WTC11 (cell line): ENCODE measurements at regions not wholly inside any gene's neighbourhood (a gene's known extent, or its start where the extent isn't known, plus 50 kb on each side); places are given as distances from the start of the nearest gene placed in this dataset.

Experiments used
- ATAC-seq: fragments of 200-7000 bp; cut with Tn5 transposase; 2 replicates; pipeline ENCODE4 v1.10.0; 2021; ENCODE audit warnings: mild to moderate bottlenecking, moderate library complexity
- CTCF ChIA-PET: fragments of 300-600 bp; sonication (Branson Sonifier 250); formaldehyde crosslinking; loops from one replicate; lab custom pipeline; 2021; ENCODE audit warnings: antibody characterized with exemption; lab: Charles Lee
- POLR2A ChIA-PET: fragments of 350-600 bp; sonication (Branson Sonifier 250); formaldehyde crosslinking; loops from one replicate; lab custom pipeline; 2021; ENCODE audit warnings: antibody characterized with exemption; lab: Charles Lee
- DNase-seq: peaks from one replicate; pipeline ENCODE4 v3.0.0; 2021; ENCODE audit warnings: low spot score
- H3K27ac Mint-ChIP-seq: 2 replicates; pipeline ENCODE4 v1.8.0; 2021; ENCODE audit warnings: mixed read lengths
- H3K27me3 Mint-ChIP-seq: 2 replicates; pipeline ENCODE4 v1.8.0; 2021; ENCODE audit warnings: low read depth, mild to moderate bottlenecking, moderate library complexity, mixed read lengths
- H3K36me3 Mint-ChIP-seq: 2 replicates; pipeline ENCODE4 v1.8.0; 2021; ENCODE audit warnings: mixed read lengths
- H3K4me1 Mint-ChIP-seq: 2 replicates; pipeline ENCODE4 v1.8.0; 2022; ENCODE audit warnings: mixed read lengths
- H3K4me3 Mint-ChIP-seq: 2 replicates; pipeline ENCODE4 v1.8.0; 2021; ENCODE audit warnings: mild to moderate bottlenecking, moderate library complexity, mixed read lengths
- H3K9me3 Mint-ChIP-seq: 2 replicates; pipeline ENCODE4 v1.8.0; 2021; ENCODE audit warnings: mixed read lengths
- E2F1 ChIP-seq: sonication (generic); formaldehyde crosslinking; IDR thresholded peaks from 2 replicates; pipeline ENCODE4 v1.8.0; 2022; ENCODE audit warnings: mild to moderate bottlenecking, missing genetic modification reagents
- E2F5 ChIP-seq: sonication (generic); formaldehyde crosslinking; IDR thresholded peaks from 2 replicates; pipeline ENCODE4 v1.8.1; 2022; ENCODE audit warnings: mild to moderate bottlenecking, moderate library complexity, missing genetic modification reagents
- ERG ChIP-seq: fragments of 250-450 bp; sonication (Bioruptor Pico); IDR thresholded peaks from 2 replicates; pipeline ENCODE4 v1.8.0; 2021; ENCODE audit warnings: mild to moderate bottlenecking
- ESRRA ChIP-seq: sonication (generic); formaldehyde crosslinking; IDR thresholded peaks from 2 replicates; pipeline ENCODE4 v1.8.1; 2022; ENCODE audit warnings: mild to moderate bottlenecking, missing genetic modification reagents, borderline replicate concordance
- HMGXB4 ChIP-seq: sonication (generic); formaldehyde crosslinking; IDR thresholded peaks from 2 replicates; pipeline ENCODE4 v1.8.1; 2023; ENCODE audit warnings: mild to moderate bottlenecking, moderate library complexity, missing genetic modification reagents
- IRF2 ChIP-seq: sonication (generic); formaldehyde crosslinking; IDR thresholded peaks from 2 replicates; pipeline ENCODE4 v1.8.0; 2022; ENCODE audit warnings: low read depth, missing genetic modification reagents, borderline replicate concordance
- NR3C1 ChIP-seq: sonication (generic); formaldehyde crosslinking; conservative IDR thresholded peaks from 2 replicates; pipeline ENCODE4 v1.8.1; 2023; ENCODE audit warnings: low read depth, mild to moderate bottlenecking, missing genetic modification reagents
- PRRX2 ChIP-seq: fragments of 250-450 bp; sonication (Bioruptor Pico); IDR thresholded peaks from 2 replicates; pipeline ENCODE4 v1.8.0; 2021; ENCODE audit warnings: mild to moderate bottlenecking
- TEAD4 ChIP-seq: sonication (generic); formaldehyde crosslinking; IDR thresholded peaks from 2 replicates; pipeline ENCODE4 v1.8.0; 2022; ENCODE audit warnings: mild to moderate bottlenecking, missing genetic modification reagents
- ZBTB21 ChIP-seq: sonication (generic); formaldehyde crosslinking; IDR thresholded peaks from 2 replicates; pipeline ENCODE4 v1.8.1; 2023; ENCODE audit warnings: mild to moderate bottlenecking, missing genetic modification reagents, borderline replicate concordance
- ZNF263 ChIP-seq: sonication (generic); formaldehyde crosslinking; IDR thresholded peaks from 2 replicates; pipeline ENCODE4 v1.8.1; 2022; ENCODE audit warnings: low read depth, mild to moderate bottlenecking, moderate library complexity, missing genetic modification reagents
- TF ChIP-seq, protein P1 (sequence below): sonication (generic); formaldehyde crosslinking; IDR thresholded peaks from 2 replicates; pipeline ENCODE4 v1.8.1; 2023; ENCODE audit warnings: mild to moderate bottlenecking, missing genetic modification reagents, moderate library complexity
- TF ChIP-seq, protein P2 (sequence below): sonication (generic); formaldehyde crosslinking; IDR thresholded peaks from 2 replicates; pipeline ENCODE4 v1.8.0; 2022; ENCODE audit warnings: mild to moderate bottlenecking, missing genetic modification reagents
- TF ChIP-seq, protein P3 (sequence below): sonication (generic); formaldehyde crosslinking; IDR thresholded peaks from 2 replicates; pipeline ENCODE4 v1.8.1; 2023; ENCODE audit warnings: mild to moderate bottlenecking, missing genetic modification reagents, moderate library complexity
- TF ChIP-seq, protein P4 (sequence below): sonication (generic); formaldehyde crosslinking; IDR thresholded peaks from 2 replicates; pipeline ENCODE4 v1.8.1; 2022; ENCODE audit warnings: missing genetic modification reagents, borderline replicate concordance
- TF ChIP-seq, protein P5 (sequence below): sonication (generic); formaldehyde crosslinking; IDR thresholded peaks from 2 replicates; pipeline ENCODE4 v1.8.1; 2022; ENCODE audit warnings: low read depth, missing genetic modification reagents, borderline replicate concordance
- TF ChIP-seq, protein P6 (sequence below): sonication (generic); formaldehyde crosslinking; IDR thresholded peaks from 2 replicates; pipeline ENCODE4 v1.8.1; 2023; ENCODE audit warnings: mild to moderate bottlenecking, missing genetic modification reagents, borderline replicate concordance

DNA sequence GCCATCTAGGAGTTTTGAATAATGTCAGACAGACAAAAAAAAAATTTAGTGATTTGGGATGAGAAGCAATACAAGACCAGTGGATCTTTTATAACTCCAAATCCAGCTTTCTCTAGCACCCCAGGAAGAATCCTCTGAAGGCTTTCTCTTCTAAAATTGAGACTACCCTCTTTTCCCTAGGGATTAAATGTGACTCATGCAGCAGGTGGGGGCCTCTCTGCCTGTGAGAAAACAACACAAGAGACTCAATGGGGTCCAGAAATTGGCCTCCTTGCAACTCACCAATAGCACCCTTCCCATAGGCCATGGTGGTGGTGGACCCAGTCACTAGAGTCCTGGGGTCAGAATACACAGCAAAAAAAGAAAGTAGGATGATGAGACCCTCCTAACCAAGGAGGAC is 120.3 kb upstream of the ATP1A1 start:
- Mint-ChIP-seq H3K4me3 (no peak overlapping the region), H3K9me3 (peaks cover 8% of the 10 kb centered on the region)
- DNase-seq = no peak
- CTCF ChIA-PET = interaction anchor here (0.7 to 0.8 kb wide), 2 partner anchors 117 to 233 kb away, joined by 3 read pairs; no protein-coding TSS in a partner anchor
- ATAC-seq = no peak
- TF ChIP-seq ZBTB21 (CRISPR knock-in tag) = no peak
- TF ChIP-seq ERG (CRISPR knock-in tag) = no peak
- TF ChIP-seq, protein P1, sequence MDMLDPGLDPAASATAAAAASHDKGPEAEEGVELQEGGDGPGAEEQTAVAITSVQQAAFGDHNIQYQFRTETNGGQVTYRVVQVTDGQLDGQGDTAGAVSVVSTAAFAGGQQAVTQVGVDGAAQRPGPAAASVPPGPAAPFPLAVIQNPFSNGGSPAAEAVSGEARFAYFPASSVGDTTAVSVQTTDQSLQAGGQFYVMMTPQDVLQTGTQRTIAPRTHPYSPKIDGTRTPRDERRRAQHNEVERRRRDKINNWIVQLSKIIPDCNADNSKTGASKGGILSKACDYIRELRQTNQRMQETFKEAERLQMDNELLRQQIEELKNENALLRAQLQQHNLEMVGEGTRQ (CRISPR knock-in tag) = no peak
- TF ChIP-seq ESRRA = no peak
- TF ChIP-seq, protein P2, sequence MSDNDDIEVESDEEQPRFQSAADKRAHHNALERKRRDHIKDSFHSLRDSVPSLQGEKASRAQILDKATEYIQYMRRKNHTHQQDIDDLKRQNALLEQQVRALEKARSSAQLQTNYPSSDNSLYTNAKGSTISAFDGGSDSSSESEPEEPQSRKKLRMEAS = no peak
- no peak for TF ChIP-seq IRF2 (CRISPR knock-in tag)
- TF ChIP-seq, protein P3, sequence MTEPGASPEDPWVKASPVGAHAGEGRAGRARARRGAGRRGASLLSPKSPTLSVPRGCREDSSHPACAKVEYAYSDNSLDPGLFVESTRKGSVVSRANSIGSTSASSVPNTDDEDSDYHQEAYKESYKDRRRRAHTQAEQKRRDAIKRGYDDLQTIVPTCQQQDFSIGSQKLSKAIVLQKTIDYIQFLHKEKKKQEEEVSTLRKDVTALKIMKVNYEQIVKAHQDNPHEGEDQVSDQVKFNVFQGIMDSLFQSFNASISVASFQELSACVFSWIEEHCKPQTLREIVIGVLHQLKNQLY (CRISPR knock-in tag) = no peak
- TF ChIP-seq PRRX2 (CRISPR knock-in tag) = no peak
- TF ChIP-seq, protein P4, sequence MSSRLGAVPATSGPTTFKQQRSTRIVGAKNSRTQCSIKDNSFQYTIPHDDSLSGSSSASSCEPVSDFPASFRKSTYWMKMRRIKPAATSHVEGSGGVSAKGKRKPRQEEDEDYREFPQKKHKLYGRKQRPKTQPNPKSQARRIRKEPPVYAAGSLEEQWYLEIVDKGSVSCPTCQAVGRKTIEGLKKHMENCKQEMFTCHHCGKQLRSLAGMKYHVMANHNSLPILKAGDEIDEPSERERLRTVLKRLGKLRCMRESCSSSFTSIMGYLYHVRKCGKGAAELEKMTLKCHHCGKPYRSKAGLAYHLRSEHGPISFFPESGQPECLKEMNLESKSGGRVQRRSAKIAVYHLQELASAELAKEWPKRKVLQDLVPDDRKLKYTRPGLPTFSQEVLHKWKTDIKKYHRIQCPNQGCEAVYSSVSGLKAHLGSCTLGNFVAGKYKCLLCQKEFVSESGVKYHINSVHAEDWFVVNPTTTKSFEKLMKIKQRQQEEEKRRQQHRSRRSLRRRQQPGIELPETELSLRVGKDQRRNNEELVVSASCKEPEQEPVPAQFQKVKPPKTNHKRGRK (CRISPR knock-in tag) = no peak
- TF ChIP-seq, protein P5, sequence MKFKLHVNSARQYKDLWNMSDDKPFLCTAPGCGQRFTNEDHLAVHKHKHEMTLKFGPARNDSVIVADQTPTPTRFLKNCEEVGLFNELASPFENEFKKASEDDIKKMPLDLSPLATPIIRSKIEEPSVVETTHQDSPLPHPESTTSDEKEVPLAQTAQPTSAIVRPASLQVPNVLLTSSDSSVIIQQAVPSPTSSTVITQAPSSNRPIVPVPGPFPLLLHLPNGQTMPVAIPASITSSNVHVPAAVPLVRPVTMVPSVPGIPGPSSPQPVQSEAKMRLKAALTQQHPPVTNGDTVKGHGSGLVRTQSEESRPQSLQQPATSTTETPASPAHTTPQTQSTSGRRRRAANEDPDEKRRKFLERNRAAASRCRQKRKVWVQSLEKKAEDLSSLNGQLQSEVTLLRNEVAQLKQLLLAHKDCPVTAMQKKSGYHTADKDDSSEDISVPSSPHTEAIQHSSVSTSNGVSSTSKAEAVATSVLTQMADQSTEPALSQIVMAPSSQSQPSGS = no peak
- no peak for TF ChIP-seq E2F1 (CRISPR knock-in tag)
- TF ChIP-seq NR3C1 (CRISPR knock-in tag) = no peak
- no peak for TF ChIP-seq E2F5 (CRISPR knock-in tag)
- TF ChIP-seq, all 79 proteins: peak for 0
- peaks cover 7% of the 10 kb centered on the region for H3K4me1 Mint-ChIP-seq
- POLR2A ChIA-PET = no interaction called here
- H3K27ac Mint-ChIP-seq = no peak overlapping the region
- no peaks in the 10 kb centered on the region for H3K27me3 Mint-ChIP-seq
- H3K36me3 Mint-ChIP-seq = no peaks in the 10 kb centered on the region

- DNase-seq = no peak
- ChIA-PET CTCF (no interaction called here), POLR2A (no interaction called here)
- H3K4me3 Mint-ChIP-seq = no peak overlapping the region
- no peak overlapping the region for H3K27ac Mint-ChIP-seq
- H3K9me3 Mint-ChIP-seq = peaks cover 8% of the 10 kb centered on the region
- no peaks in the 10 kb centered on the region for H3K27me3 Mint-ChIP-seq
- no peak for ATAC-seq
- no peaks in the 10 kb centered on the region for H3K36me3 Mint-ChIP-seq
- H3K4me1 Mint-ChIP-seq = peaks cover 7% of the 10 kb centered on the region
- TF ChIP-seq, protein P6, sequence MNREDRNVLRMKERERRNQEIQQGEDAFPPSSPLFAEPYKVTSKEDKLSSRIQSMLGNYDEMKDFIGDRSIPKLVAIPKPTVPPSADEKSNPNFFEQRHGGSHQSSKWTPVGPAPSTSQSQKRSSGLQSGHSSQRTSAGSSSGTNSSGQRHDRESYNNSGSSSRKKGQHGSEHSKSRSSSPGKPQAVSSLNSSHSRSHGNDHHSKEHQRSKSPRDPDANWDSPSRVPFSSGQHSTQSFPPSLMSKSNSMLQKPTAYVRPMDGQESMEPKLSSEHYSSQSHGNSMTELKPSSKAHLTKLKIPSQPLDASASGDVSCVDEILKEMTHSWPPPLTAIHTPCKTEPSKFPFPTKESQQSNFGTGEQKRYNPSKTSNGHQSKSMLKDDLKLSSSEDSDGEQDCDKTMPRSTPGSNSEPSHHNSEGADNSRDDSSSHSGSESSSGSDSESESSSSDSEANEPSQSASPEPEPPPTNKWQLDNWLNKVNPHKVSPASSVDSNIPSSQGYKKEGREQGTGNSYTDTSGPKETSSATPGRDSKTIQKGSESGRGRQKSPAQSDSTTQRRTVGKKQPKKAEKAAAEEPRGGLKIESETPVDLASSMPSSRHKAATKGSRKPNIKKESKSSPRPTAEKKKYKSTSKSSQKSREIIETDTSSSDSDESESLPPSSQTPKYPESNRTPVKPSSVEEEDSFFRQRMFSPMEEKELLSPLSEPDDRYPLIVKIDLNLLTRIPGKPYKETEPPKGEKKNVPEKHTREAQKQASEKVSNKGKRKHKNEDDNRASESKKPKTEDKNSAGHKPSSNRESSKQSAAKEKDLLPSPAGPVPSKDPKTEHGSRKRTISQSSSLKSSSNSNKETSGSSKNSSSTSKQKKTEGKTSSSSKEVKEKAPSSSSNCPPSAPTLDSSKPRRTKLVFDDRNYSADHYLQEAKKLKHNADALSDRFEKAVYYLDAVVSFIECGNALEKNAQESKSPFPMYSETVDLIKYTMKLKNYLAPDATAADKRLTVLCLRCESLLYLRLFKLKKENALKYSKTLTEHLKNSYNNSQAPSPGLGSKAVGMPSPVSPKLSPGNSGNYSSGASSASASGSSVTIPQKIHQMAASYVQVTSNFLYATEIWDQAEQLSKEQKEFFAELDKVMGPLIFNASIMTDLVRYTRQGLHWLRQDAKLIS (CRISPR knock-in tag) = no peak
- TF ChIP-seq ZNF263 = no peak
- TF ChIP-seq HMGXB4 (CRISPR knock-in tag) = no peak
- no peak for TF ChIP-seq TEAD4 (CRISPR knock-in tag)
- TF ChIP-seq, protein P1 (CRISPR knock-in tag) = no peak
These were observed 119.3 kb upstream of the ATP1A1 start for GRCh38 chr1:116253566-116254382.
